ENCODE measurements at regions not wholly inside any gene's neighbourhood (a gene's known extent, or its start where the extent isn't known, plus 50 kb on each side); places are given as distances from the start of the nearest gene placed in this dataset.

GRCh38 chr13:57264965-57265364 lies 98.0 kb downstream of the PRR20E start:
- TF ChIP-seq, protein P1, sequence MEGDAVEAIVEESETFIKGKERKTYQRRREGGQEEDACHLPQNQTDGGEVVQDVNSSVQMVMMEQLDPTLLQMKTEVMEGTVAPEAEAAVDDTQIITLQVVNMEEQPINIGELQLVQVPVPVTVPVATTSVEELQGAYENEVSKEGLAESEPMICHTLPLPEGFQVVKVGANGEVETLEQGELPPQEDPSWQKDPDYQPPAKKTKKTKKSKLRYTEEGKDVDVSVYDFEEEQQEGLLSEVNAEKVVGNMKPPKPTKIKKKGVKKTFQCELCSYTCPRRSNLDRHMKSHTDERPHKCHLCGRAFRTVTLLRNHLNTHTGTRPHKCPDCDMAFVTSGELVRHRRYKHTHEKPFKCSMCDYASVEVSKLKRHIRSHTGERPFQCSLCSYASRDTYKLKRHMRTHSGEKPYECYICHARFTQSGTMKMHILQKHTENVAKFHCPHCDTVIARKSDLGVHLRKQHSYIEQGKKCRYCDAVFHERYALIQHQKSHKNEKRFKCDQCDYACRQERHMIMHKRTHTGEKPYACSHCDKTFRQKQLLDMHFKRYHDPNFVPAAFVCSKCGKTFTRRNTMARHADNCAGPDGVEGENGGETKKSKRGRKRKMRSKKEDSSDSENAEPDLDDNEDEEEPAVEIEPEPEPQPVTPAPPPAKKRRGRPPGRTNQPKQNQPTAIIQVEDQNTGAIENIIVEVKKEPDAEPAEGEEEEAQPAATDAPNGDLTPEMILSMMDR (conservative IDR thresholded peaks at IDR 0.05; ENCODE audit: low read depth, low read length): no peak
- TF ChIP-seq EZH2 (IDR thresholded peaks at IDR 0.05; ENCODE audit: borderline replicate concordance, low read depth, low read length, poor library complexity, severe bottlenecking): no peak
